ENCODE measurements at regions not wholly inside any gene's neighbourhood (a gene's known extent, or its start where the extent isn't known, plus 50 kb on each side); places are given as distances from the start of the nearest gene placed in this dataset.

- TF ChIP-seq NR2C2 (CRISPR knock-in tag; IDR thresholded peaks at IDR 0.05) (no peak), ZBTB43 (CRISPR knock-in tag; IDR thresholded peaks at IDR 0.05) (no peak), CTCF (IDR thresholded peaks at IDR 0.05) (no peak), FOXP4 (CRISPR knock-in tag; IDR thresholded peaks at IDR 0.05) (no peak), ZNF532 (CRISPR knock-in tag; IDR thresholded peaks at IDR 0.05; ENCODE audit: borderline replicate concordance) (no peak), TEAD1 (CRISPR knock-in tag; IDR thresholded peaks at IDR 0.05) (no peak), JUN (CRISPR knock-in tag; IDR thresholded peaks at IDR 0.05) (no peak), MAX (CRISPR knock-in tag; IDR thresholded peaks at IDR 0.05) (no peak), ELF4 (CRISPR knock-in tag; IDR thresholded peaks at IDR 0.05; ENCODE audit: low read depth) (no peak), FOXK1 (CRISPR knock-in tag; IDR thresholded peaks at IDR 0.05) (no peak), ZNF121 (CRISPR knock-in tag; IDR thresholded peaks at IDR 0.05) (no peak), HMGXB4 (CRISPR knock-in tag; IDR thresholded peaks at IDR 0.05) (no peak)
These were observed 372.8 kb downstream of the KLHL4 start for GRCh38 chrX:87890437-87890836.

Data from WTC11 (cell line).